NCI-H1092 (cell line): ENCODE measurements at regions not wholly inside any gene's neighbourhood (a gene's known extent, or its start where the extent isn't known, plus 50 kb on each side); places are given as distances from the start of the nearest gene placed in this dataset.

ENCODE experiments used
- DNase-seq: peaks from one replicate; lab custom pipeline; 2025; lab: John Stamatoyannopoulos, UW

GRCh38 chr2:177118636-177119035 is 94.0 kb upstream of the HNRNPA3 start:
- no peak for DNase-seq

GRCh38 chr2:177119099-177119498 is 93.5 kb upstream of the HNRNPA3 start:
- no peak for DNase-seq

- no peak for DNase-seq
Measured at GRCh38 chr2:177123048-177123447, 89.5 kb upstream of the HNRNPA3 start.

GRCh38 chr2:177124371-177124770 is 88.2 kb upstream of the HNRNPA3 start:
- no peak for DNase-seq

GRCh38 chr2:177127821-177128220 is 84.8 kb upstream of the HNRNPA3 start:
- DNase-seq: no peak

GRCh38 chr2:177129610-177130009 is 83.0 kb upstream of the HNRNPA3 start:
- no peak for DNase-seq

- DNase-seq: no peak
Measured at GRCh38 chr2:177131858-177132257, 80.7 kb upstream of the HNRNPA3 start.

- no peak for DNase-seq
Measured at GRCh38 chr2:177138823-177139222, 73.8 kb upstream of the HNRNPA3 start.

- no peak for DNase-seq
Measured at GRCh38 chr2:177141866-177142265, 70.7 kb upstream of the HNRNPA3 start.

- no peak for DNase-seq
Measured at GRCh38 chr2:177143444-177143843, 69.2 kb upstream of the HNRNPA3 start.

- DNase-seq: peak; percentile 28
Measured at GRCh38 chr2:177147093-177147694, 65.4 kb upstream of the HNRNPA3 start.

- no peak for DNase-seq
Measured at GRCh38 chr2:177147834-177148445, 64.7 kb upstream of the HNRNPA3 start.

GRCh38 chr2:177148477-177149154 is 64.0 kb upstream of the HNRNPA3 start:
- peak; percentile 32 for DNase-seq

- DNase-seq: no peak
Measured at GRCh38 chr2:177149155-177149503, 63.5 kb upstream of the HNRNPA3 start.

GRCh38 chr2:177153805-177154204 is 58.8 kb upstream of the HNRNPA3 start:
- DNase-seq: no peak

- DNase-seq: no peak
Measured at GRCh38 chr2:177154809-177155208, 57.8 kb upstream of the HNRNPA3 start.

- DNase-seq: no peak
Measured at GRCh38 chr2:177155631-177156030, 57.0 kb upstream of the HNRNPA3 start.

- no peak for DNase-seq
Measured at GRCh38 chr2:177161741-177162460, 50.7 kb upstream of the HNRNPA3 start.
